ENCODE measurements at regions not wholly inside any gene's neighbourhood (a gene's known extent, or its start where the extent isn't known, plus 50 kb on each side); places are given as distances from the start of the nearest gene placed in this dataset.

- DNase-seq (no peak), ATAC-seq (no peak)
- Histone ChIP-seq H3K36me3 (ENCODE audit: low read depth) (no peaks in the 10 kb centered on the region), H3K4me3 (no peak overlapping the region), H3K9me3 (no peaks in the 10 kb centered on the region), H3K4me1 (ENCODE audit: low read depth) (no peaks in the 10 kb centered on the region)
- intact Hi-C loops (cut with DNase I, micrococcal nuclease): no loop called here
- no peak for TF ChIP-seq CTCF (IDR thresholded peaks at IDR 0.05)
Measured at GRCh38 chr10:33465747-33466146, 131.3 kb upstream of the NRP1 start.

GRCh38 chr10:33463011-33463410, 128.5 kb upstream of the NRP1 start:
- no peaks in the 10 kb centered on the region for H3K36me3 ChIP-seq (ENCODE audit: low read depth)
- H3K4me3 ChIP-seq: no peak overlapping the region
- H3K9me3 ChIP-seq: no peaks in the 10 kb centered on the region
- DNase-seq (no peak), ATAC-seq (no peak)
- H3K4me1 ChIP-seq (ENCODE audit: low read depth): no peaks in the 10 kb centered on the region
- no peak for TF ChIP-seq CTCF (IDR thresholded peaks at IDR 0.05)
- intact Hi-C loops (cut with DNase I, micrococcal nuclease): no loop called here

GRCh38 chr10:33461295-33461640, 126.8 kb upstream of the NRP1 start:
- Histone ChIP-seq H3K4me3 (no peak overlapping the region), H3K4me1 (ENCODE audit: low read depth) (no peaks in the 10 kb centered on the region), H3K9me3 (no peaks in the 10 kb centered on the region), H3K36me3 (ENCODE audit: low read depth) (no peaks in the 10 kb centered on the region)
- no peak for TF ChIP-seq CTCF (IDR thresholded peaks at IDR 0.05)
- DNase-seq (no peak), ATAC-seq (no peak)
- intact Hi-C loops (cut with DNase I, micrococcal nuclease): no loop called here

- Histone ChIP-seq H3K4me3 (no peak overlapping the region), H3K36me3 (ENCODE audit: low read depth) (no peaks in the 10 kb centered on the region), H3K4me1 (ENCODE audit: low read depth) (no peaks in the 10 kb centered on the region), H3K9me3 (no peaks in the 10 kb centered on the region)
- no peak for DNase-seq
- ATAC-seq: no peak
- no peak for TF ChIP-seq CTCF (IDR thresholded peaks at IDR 0.05)
- intact Hi-C loops (cut with DNase I, micrococcal nuclease): no loop called here
Measured at GRCh38 chr10:33460505-33461294, 126.2 kb upstream of the NRP1 start.

- no peak overlapping the region for H3K4me3 ChIP-seq
- no peaks in the 10 kb centered on the region for H3K4me1 ChIP-seq (ENCODE audit: low read depth)
- DNase-seq (no peak), ATAC-seq (no peak)
- intact Hi-C loops (cut with DNase I, micrococcal nuclease): no loop called here
- no peaks in the 10 kb centered on the region for H3K9me3 ChIP-seq
- H3K36me3 ChIP-seq (ENCODE audit: low read depth): no peaks in the 10 kb centered on the region
- TF ChIP-seq CTCF (IDR thresholded peaks at IDR 0.05): no peak
Measured at GRCh38 chr10:33459602-33460001, 125.1 kb upstream of the NRP1 start.

- no peak for TF ChIP-seq CTCF (IDR thresholded peaks at IDR 0.05)
- DNase-seq: no peak
- intact Hi-C loops (cut with DNase I, micrococcal nuclease): no loop called here
- Histone ChIP-seq H3K9me3 (no peaks in the 10 kb centered on the region), H3K4me3 (no peak overlapping the region), H3K4me1 (ENCODE audit: low read depth) (no peaks in the 10 kb centered on the region), H3K36me3 (ENCODE audit: low read depth) (no peaks in the 10 kb centered on the region)
- no peak for ATAC-seq
Measured at GRCh38 chr10:33455029-33455428, 120.6 kb upstream of the NRP1 start.

Data from mucosa of descending colon (tissue), 3 donors.